H9 (cell line): ENCODE measurements at regions not wholly inside any gene's neighbourhood (a gene's known extent, or its start where the extent isn't known, plus 50 kb on each side); places are given as distances from the start of the nearest gene placed in this dataset.
A peak's percentile ranks its signal among the peaks of the same experiment; 100 is the strongest.

Experiments used
- DNase-seq: peaks from one replicate; pipeline ENCODE4 v3.0.0-alpha.2; 2017
- H2AFZ ChIP-seq: one replicate; pipeline ENCODE4 v1.6.1; 2013; ENCODE audit warnings: mild to moderate bottlenecking, low read length, control low read depth, moderate library complexity
- H2AK5ac ChIP-seq: 2 replicates; pipeline ENCODE4 v1.6.1; 2013; ENCODE audit warnings: low read length, control low read depth, mixed read lengths; ENCODE audit not compliant: insufficient read length
- H2BK120ac ChIP-seq: one replicate; pipeline ENCODE4 v1.6.1; 2013; ENCODE audit warnings: low read depth, mild to moderate bottlenecking, low read length, control low read depth, inconsistent platforms; ENCODE audit not compliant: poor library complexity, severe bottlenecking
- H2BK12ac ChIP-seq: 2 replicates; pipeline ENCODE4 v1.6.1; 2013; ENCODE audit warnings: low read length, control low read depth, mixed read lengths, low read depth; ENCODE audit not compliant: insufficient read length
- H2BK15ac ChIP-seq: 2 replicates; pipeline ENCODE4 v1.6.1; 2013; ENCODE audit warnings: low read depth, low read length, control low read depth
- H2BK20ac ChIP-seq: one replicate; pipeline ENCODE4 v1.6.1; 2013; ENCODE audit warnings: low read depth, mild to moderate bottlenecking, low read length, control low read depth, inconsistent platforms; ENCODE audit not compliant: poor library complexity, severe bottlenecking
- H2BK5ac ChIP-seq: 2 replicates; pipeline ENCODE4 v1.6.1; 2013; ENCODE audit warnings: low read length, control low read depth, mixed read lengths; ENCODE audit not compliant: insufficient read length
- H3K14ac ChIP-seq: 2 replicates; pipeline ENCODE4 v1.6.1; 2013; ENCODE audit warnings: low read length, control low read depth; ENCODE audit not compliant: insufficient read depth
- H3K18ac ChIP-seq: 2 replicates; pipeline ENCODE4 v1.6.1; 2013; ENCODE audit warnings: low read depth, mild to moderate bottlenecking, mixed read lengths, low read length, control low read depth; ENCODE audit not compliant: insufficient read length
- H3K23ac ChIP-seq: 2 replicates; pipeline ENCODE4 v1.6.1; 2013; ENCODE audit warnings: low read length, control low read depth, mixed read lengths, low read depth; ENCODE audit not compliant: insufficient read length
- H3K23me2 ChIP-seq: 2 replicates; pipeline ENCODE4 v1.6.1; 2013; ENCODE audit warnings: low read depth, mild to moderate bottlenecking, mixed read lengths, low read length, control low read depth; ENCODE audit not compliant: insufficient read length, poor library complexity, severe bottlenecking
- H3K27ac ChIP-seq: 2 replicates; pipeline ENCODE4 v1.5.1; 2013; ENCODE audit warnings: low read length, control low read depth, mixed read lengths, low read depth; ENCODE audit not compliant: insufficient read length
- H3K27me3 ChIP-seq: 2 replicates; pipeline ENCODE4 v1.6.1; 2013; ENCODE audit warnings: low read length, control low read depth, inconsistent platforms; ENCODE audit not compliant: insufficient read depth
- H3K4ac ChIP-seq: 2 replicates; pipeline ENCODE4 v1.6.1; 2013; ENCODE audit warnings: low read depth, mild to moderate bottlenecking, control low read depth, inconsistent platforms, low read length, moderate library complexity
- H3K4me1 ChIP-seq: 2 replicates; pipeline ENCODE4 v1.6.1; 2013; ENCODE audit warnings: low read length, control low read depth, inconsistent platforms; ENCODE audit not compliant: insufficient read depth
- H3K4me2 ChIP-seq: 2 replicates; pipeline ENCODE4 v1.6.1; 2013; ENCODE audit warnings: low read length, control low read depth, mixed read lengths; ENCODE audit not compliant: insufficient read length, insufficient read depth
- H3K56ac ChIP-seq: 2 replicates; pipeline ENCODE4 v1.6.1; 2013; ENCODE audit warnings: low read depth, mild to moderate bottlenecking, mixed read lengths, low read length, control low read depth; ENCODE audit not compliant: insufficient read length
- H3K79me1 ChIP-seq: 2 replicates; pipeline ENCODE4 v1.6.1; 2013; ENCODE audit warnings: low read depth, mild to moderate bottlenecking, moderate library complexity, low read length, control low read depth, inconsistent platforms; ENCODE audit not compliant: insufficient read depth, poor library complexity, severe bottlenecking
- H3K79me2 ChIP-seq: 2 replicates; pipeline ENCODE4 v1.6.1; 2013; ENCODE audit warnings: low read length, control low read depth, inconsistent platforms; ENCODE audit not compliant: insufficient read depth
- H3K9ac ChIP-seq: 2 replicates; pipeline ENCODE4 v1.6.1; 2013; ENCODE audit warnings: low read length, control low read depth, mixed read lengths; ENCODE audit not compliant: insufficient read length; ENCODE audit errors: extremely low read depth
- H3K9me3 ChIP-seq: one replicate; pipeline ENCODE4 v1.6.1; 2013; ENCODE audit warnings: low read depth, low read length, inconsistent platforms; ENCODE audit not compliant: control insufficient read depth
- H3T11ph ChIP-seq: one replicate; pipeline ENCODE4 v1.6.1; 2013; ENCODE audit warnings: mild to moderate bottlenecking, low read length, control low read depth, inconsistent platforms
- H4K20me1 ChIP-seq: one replicate; pipeline ENCODE4 v1.6.1; 2013; ENCODE audit not compliant: control insufficient read depth, insufficient read length, insufficient read depth
- H4K5ac ChIP-seq: 2 replicates; pipeline ENCODE4 v1.6.1; 2013; ENCODE audit warnings: low read depth, mild to moderate bottlenecking, mixed read lengths, low read length, control low read depth; ENCODE audit not compliant: insufficient read length
- H4K8ac ChIP-seq: replicated peaks from 2 replicates; pipeline ENCODE4 v1.6.1; 2013; ENCODE audit warnings: low read length, control low read depth, mixed read lengths, low read depth; ENCODE audit not compliant: insufficient read length
- H4K91ac ChIP-seq: 2 replicates; pipeline ENCODE4 v1.6.1; 2013; ENCODE audit warnings: low read depth, mild to moderate bottlenecking, moderate library complexity, mixed read lengths, low read length, control low read depth; ENCODE audit not compliant: insufficient read length
- H3K27ac Mint-ChIP-seq, 3 experiments: 2 replicates in 2 of 3; 3 replicates in 1 of 3; pipeline ENCODE4 v1.8.0; 2020 to 2021; ENCODE audit warnings: mixed read lengths in 3 of 3, mild to moderate bottlenecking in 1 of 3, moderate library complexity in 1 of 3
- H3K27me3 Mint-ChIP-seq: 2 replicates; pipeline ENCODE4 v1.8.0; 2021; ENCODE audit warnings: low read depth, mild to moderate bottlenecking, moderate library complexity, mixed read lengths
- H3K36me3 Mint-ChIP-seq, 3 experiments: 2 replicates in 2 of 3; 3 replicates in 1 of 3; pipeline ENCODE4 v1.8.0; 2020 to 2021; ENCODE audit warnings: low read depth in 3 of 3, mixed read lengths in 3 of 3; ENCODE audit not compliant: insufficient read depth in 1 of 3
- H3K4me1 Mint-ChIP-seq, 2 experiments: 2 replicates each; pipeline ENCODE4 v1.8.0; 2020; ENCODE audit warnings: mixed read lengths in 2 of 2
- H3K4me3 Mint-ChIP-seq, 2 experiments: 2 replicates in 1 of 2; 3 replicates in 1 of 2; pipeline ENCODE4 v1.8.0; 2020 to 2021; ENCODE audit warnings: mild to moderate bottlenecking in 2 of 2, mixed read lengths in 2 of 2, moderate library complexity in 1 of 2
- H3K9me3 Mint-ChIP-seq, 2 experiments: 2 replicates in 1 of 2; 3 replicates in 1 of 2; pipeline ENCODE4 v1.8.0; 2020; ENCODE audit warnings: mild to moderate bottlenecking in 2 of 2, mixed read lengths in 2 of 2, moderate library complexity in 1 of 2
- WGBS: extraction: QIAGEN DNeasy Blood & Tissue Kit; methylation state at CpG from one replicate; pipeline ENCODE4 v1.1.7; 2013; ENCODE audit warnings: missing lambda C conversion rate, low lambda C conversion rate, mixed read lengths; ENCODE audit not compliant: insufficient read length; ENCODE audit errors: extremely low coverage; 5-methylcytosine and 5-hydroxymethylcytosine counted together
- TF ChIP-seq, protein P1 (sequence below): fragments of 200-600 bp; sonication (generic); conservative IDR thresholded peaks from 3 replicates; pipeline ENCODE4 v1.8.0; 2021; ENCODE audit warnings: antibody characterized with exemption, mild to moderate bottlenecking

DNA sequence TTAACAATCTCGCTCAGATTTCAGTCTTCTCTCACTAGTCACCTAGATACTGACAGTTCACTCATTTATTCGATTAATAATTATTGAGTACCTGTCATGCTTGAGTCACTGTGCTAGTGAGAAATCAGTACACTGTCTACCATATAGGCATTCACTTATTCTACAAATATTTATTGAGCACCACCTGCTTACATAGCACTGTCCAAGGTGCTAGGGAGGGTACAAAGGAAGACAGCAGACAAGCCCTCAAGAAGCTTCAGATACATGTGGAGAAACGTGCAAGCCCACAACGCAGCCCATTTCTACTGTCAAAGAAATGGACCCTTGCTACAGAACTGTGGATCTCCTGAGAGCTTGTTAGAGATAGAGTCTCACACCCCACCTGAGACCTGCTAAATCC is 85.1 kb upstream of the SNAP25 start:
- no peak overlapping the region for H2AFZ ChIP-seq
- H3K4me1 ChIP-seq: peaks cover 4% of the 10 kb centered on the region
- no peak overlapping the region for H4K5ac ChIP-seq
- no peak overlapping the region for H3K18ac ChIP-seq
- H3K23ac ChIP-seq: no peak overlapping the region
- Mint-ChIP-seq H3K4me1 (peaks cover 25 to 26% of the 10 kb centered on the region in 2 experiments), H3K27ac (peak overlapping the region in 1 of 3 experiments; percentile 53; a peak in 1 of 7 replicates), H3K36me3 (no peaks in the 10 kb centered on the region), H3K4me3 (no peak overlapping the region), H3K27me3 (0 out of 2 replicates have a peak, but pooled peaks cover 2% of the 10 kb centered on the region), H3K9me3 (no peaks in the 10 kb centered on the region)
- no peak overlapping the region for H4K8ac ChIP-seq
- no peak overlapping the region for H3K14ac ChIP-seq
- DNase-seq: no peak
- no peak overlapping the region for H2BK12ac ChIP-seq
- no peak overlapping the region for H3T11ph ChIP-seq
- TF ChIP-seq, protein P1, sequence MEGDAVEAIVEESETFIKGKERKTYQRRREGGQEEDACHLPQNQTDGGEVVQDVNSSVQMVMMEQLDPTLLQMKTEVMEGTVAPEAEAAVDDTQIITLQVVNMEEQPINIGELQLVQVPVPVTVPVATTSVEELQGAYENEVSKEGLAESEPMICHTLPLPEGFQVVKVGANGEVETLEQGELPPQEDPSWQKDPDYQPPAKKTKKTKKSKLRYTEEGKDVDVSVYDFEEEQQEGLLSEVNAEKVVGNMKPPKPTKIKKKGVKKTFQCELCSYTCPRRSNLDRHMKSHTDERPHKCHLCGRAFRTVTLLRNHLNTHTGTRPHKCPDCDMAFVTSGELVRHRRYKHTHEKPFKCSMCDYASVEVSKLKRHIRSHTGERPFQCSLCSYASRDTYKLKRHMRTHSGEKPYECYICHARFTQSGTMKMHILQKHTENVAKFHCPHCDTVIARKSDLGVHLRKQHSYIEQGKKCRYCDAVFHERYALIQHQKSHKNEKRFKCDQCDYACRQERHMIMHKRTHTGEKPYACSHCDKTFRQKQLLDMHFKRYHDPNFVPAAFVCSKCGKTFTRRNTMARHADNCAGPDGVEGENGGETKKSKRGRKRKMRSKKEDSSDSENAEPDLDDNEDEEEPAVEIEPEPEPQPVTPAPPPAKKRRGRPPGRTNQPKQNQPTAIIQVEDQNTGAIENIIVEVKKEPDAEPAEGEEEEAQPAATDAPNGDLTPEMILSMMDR: no peak
- no peaks in the 10 kb centered on the region for H3K27me3 ChIP-seq
- H4K20me1 ChIP-seq: no peaks in the 10 kb centered on the region
- no peak overlapping the region for H3K27ac ChIP-seq
- H2BK20ac ChIP-seq: no peak overlapping the region
- no peaks in the 10 kb centered on the region for H3K23me2 ChIP-seq
- H2BK5ac ChIP-seq: no peak overlapping the region
- H3K4me2 ChIP-seq: no peak overlapping the region
- no peak overlapping the region for H2BK120ac ChIP-seq
- no CpG with 5 or more reads among the region's 4 CpGs for WGBS
- no peak overlapping the region for H3K9ac ChIP-seq
- H2BK15ac ChIP-seq: no peak overlapping the region
- no peak overlapping the region for H3K4ac ChIP-seq
- H4K91ac ChIP-seq: no peak overlapping the region
- no peaks in the 10 kb centered on the region for H3K9me3 ChIP-seq
- no peaks in the 10 kb centered on the region for H3K79me2 ChIP-seq
- no peaks in the 10 kb centered on the region for H3K79me1 ChIP-seq
- no peak overlapping the region for H2AK5ac ChIP-seq
- no peak overlapping the region for H3K56ac ChIP-seq
